WERI-Rb-1 (cell line): ENCODE measurements at regions not wholly inside any gene's neighbourhood (a gene's known extent, or its start where the extent isn't known, plus 50 kb on each side); places are given as distances from the start of the nearest gene placed in this dataset.

Experiments
- DNase-seq: peaks from one replicate; pipeline ENCODE4 v3.0.0-alpha.2; 2020
- H3K27ac ChIP-seq: fragments of 250-450 bp; sonication (Bioruptor Pico); 2 replicates; pipeline ENCODE4 v1.5.1; 2020; ENCODE audit warnings: mild to moderate bottlenecking, moderate library complexity
- H3K27me3 ChIP-seq: fragments of 250-450 bp; sonication (Bioruptor Pico); 2 replicates; pipeline ENCODE4 v1.5.1; 2021; ENCODE audit warnings: mild to moderate bottlenecking, low read depth, moderate library complexity; ENCODE audit not compliant: insufficient read depth, severe bottlenecking
- H3K36me3 ChIP-seq: fragments of 250-450 bp; sonication (Bioruptor Pico); 2 replicates; pipeline ENCODE4 v1.5.1; 2020; ENCODE audit warnings: mild to moderate bottlenecking, moderate library complexity
- H3K4me3 ChIP-seq: 2 replicates; pipeline ENCODE4 v1.5.1; 2011; ENCODE audit warnings: low read depth, mild to moderate bottlenecking, control low read depth, low read length
- H3K9me3 ChIP-seq: fragments of 250-450 bp; sonication (Bioruptor Pico); 2 replicates; pipeline ENCODE4 v1.5.1; 2021; ENCODE audit warnings: mild to moderate bottlenecking, moderate library complexity; ENCODE audit not compliant: severe bottlenecking
- CTCF ChIP-seq: IDR thresholded peaks from 2 replicates; pipeline ENCODE4 v1.5.1; 2011; ENCODE audit warnings: low read depth, mild to moderate bottlenecking, control low read depth, inconsistent platforms, low read length

GRCh38 chr3:132773071-132773619 is 50.9 kb upstream of the NPHP3 start:
- Histone ChIP-seq H3K36me3 (no peaks in the 10 kb centered on the region), H3K4me3 (no peak overlapping the region), H3K9me3 (peaks cover 3% of the 10 kb centered on the region), H3K27me3 (no peaks in the 10 kb centered on the region), H3K27ac (no peak overlapping the region)
- TF ChIP-seq CTCF: no peak
- no peak for DNase-seq

DNA sequence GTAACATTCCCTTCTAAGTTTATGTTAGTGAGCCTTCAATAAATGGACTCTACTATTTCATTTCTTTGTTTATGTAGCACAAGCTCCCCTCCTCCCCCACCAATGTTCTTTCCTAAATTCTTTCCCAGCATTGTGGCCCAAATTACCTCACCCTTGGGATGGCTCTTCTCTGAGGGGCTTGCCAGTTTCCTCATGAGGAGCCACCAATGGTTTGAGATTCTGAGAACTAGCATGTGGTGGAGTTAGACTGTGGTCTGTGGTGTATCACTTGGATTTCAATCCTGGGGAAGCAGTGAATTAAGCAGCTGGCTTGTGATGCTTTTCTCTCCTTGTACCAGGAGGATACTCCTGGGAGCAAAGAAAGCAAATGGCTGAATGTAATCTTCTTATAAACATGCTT is 50.0 kb upstream of the NPHP3 start:
- TF ChIP-seq CTCF: no peak
- no peaks in the 10 kb centered on the region for H3K27me3 ChIP-seq
- no peak for DNase-seq

More for the DNA sequence above, 50.0 kb upstream of the NPHP3 start:
- no peak overlapping the region for H3K4me3 ChIP-seq
- peaks cover 3% of the 10 kb centered on the region for H3K9me3 ChIP-seq
- no peak overlapping the region for H3K27ac ChIP-seq
- no peaks in the 10 kb centered on the region for H3K36me3 ChIP-seq
